ENCODE measurements at regions not wholly inside any gene's neighbourhood (a gene's known extent, or its start where the extent isn't known, plus 50 kb on each side); places are given as distances from the start of the nearest gene placed in this dataset.

DNA sequence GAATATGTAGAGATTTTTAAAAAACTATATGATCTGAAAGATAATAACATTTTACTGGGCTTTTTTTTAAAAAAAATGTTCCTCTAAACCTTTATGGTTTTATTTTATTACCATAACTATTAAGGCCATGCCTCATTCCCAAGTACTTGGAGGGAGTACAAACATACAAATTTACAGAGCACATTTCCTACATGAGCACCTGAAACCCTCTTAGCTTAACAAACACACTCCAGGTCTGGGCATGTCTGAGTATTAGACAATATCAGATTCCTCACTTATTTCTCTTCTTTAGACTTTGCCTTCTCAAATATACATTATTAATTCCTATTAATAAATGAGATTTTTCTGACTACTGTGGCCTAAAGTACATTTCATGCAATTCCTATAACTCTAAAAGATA, 319.2 kb downstream of the SLCO4C1 start:
- no peaks in the 10 kb centered on the region for H3K27me3 Mint-ChIP-seq (ENCODE audit: low read depth)
- H3K4me1 Mint-ChIP-seq = no peaks in the 10 kb centered on the region
- no peaks in the 10 kb centered on the region for H3K9me3 Mint-ChIP-seq
- TF ChIP-seq, protein P1, sequence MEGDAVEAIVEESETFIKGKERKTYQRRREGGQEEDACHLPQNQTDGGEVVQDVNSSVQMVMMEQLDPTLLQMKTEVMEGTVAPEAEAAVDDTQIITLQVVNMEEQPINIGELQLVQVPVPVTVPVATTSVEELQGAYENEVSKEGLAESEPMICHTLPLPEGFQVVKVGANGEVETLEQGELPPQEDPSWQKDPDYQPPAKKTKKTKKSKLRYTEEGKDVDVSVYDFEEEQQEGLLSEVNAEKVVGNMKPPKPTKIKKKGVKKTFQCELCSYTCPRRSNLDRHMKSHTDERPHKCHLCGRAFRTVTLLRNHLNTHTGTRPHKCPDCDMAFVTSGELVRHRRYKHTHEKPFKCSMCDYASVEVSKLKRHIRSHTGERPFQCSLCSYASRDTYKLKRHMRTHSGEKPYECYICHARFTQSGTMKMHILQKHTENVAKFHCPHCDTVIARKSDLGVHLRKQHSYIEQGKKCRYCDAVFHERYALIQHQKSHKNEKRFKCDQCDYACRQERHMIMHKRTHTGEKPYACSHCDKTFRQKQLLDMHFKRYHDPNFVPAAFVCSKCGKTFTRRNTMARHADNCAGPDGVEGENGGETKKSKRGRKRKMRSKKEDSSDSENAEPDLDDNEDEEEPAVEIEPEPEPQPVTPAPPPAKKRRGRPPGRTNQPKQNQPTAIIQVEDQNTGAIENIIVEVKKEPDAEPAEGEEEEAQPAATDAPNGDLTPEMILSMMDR (IDR thresholded peaks at IDR 0.05; ENCODE audit: unreplicated experiment in 3 of 3) = no peak
- no peak overlapping the region for H3K27ac Mint-ChIP-seq
- H3K36me3 Mint-ChIP-seq (ENCODE audit: low read depth) = no peaks in the 10 kb centered on the region
- no peak overlapping the region for H3K4me3 Mint-ChIP-seq

DNA sequence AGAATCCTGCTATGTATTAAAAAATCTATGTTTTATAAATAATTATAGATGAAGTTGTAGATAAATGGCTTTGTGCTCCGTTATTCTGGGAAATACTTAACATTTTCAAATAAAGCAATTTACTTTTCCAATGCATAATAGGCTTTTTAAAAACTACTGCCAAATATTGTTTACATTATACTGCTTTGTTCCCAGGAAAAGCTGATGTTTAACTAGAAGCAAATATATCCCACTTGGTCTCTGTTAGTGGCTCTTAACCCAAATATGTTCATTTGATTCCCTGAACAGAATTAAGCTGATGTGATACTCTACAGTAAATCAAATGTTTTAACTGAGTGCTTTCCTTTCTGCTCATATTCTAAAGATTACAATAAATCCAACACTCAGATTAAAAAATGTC, 326.3 kb downstream of the SLCO4C1 start:
- H3K4me3 Mint-ChIP-seq = no peak overlapping the region
- no peaks in the 10 kb centered on the region for H3K36me3 Mint-ChIP-seq (ENCODE audit: low read depth)
- TF ChIP-seq, protein P1 (IDR thresholded peaks at IDR 0.05; ENCODE audit: unreplicated experiment in 3 of 3) = no peak
- H3K27me3 Mint-ChIP-seq (ENCODE audit: low read depth) = no peaks in the 10 kb centered on the region
- H3K27ac Mint-ChIP-seq = no peak overlapping the region
- H3K4me1 Mint-ChIP-seq = no peaks in the 10 kb centered on the region
- H3K9me3 Mint-ChIP-seq = no peaks in the 10 kb centered on the region

DNA sequence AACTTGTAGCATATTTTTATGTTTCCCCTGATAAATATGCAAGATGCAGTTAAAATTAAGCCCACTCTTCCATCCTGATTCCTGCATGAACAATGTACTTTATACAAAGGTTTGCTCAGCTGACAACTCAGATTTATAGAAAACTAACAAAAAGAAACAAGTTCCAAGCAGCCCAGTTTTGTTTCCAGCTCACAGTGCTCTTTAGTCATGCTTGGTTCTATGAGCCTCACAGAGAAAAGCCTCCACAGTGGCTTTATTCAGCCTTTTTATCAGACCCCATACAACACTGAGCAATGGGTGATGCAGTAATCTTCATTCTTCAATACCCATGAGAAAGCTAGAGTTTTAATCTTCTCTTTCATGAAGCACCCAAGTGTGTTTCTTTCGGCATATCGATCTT, 329.6 kb downstream of the SLCO4C1 start:
- Mint-ChIP-seq H3K36me3 (ENCODE audit: low read depth) (no peaks in the 10 kb centered on the region), H3K27ac (no peak overlapping the region), H3K27me3 (ENCODE audit: low read depth) (no peaks in the 10 kb centered on the region), H3K4me3 (no peak overlapping the region), H3K9me3 (no peaks in the 10 kb centered on the region), H3K4me1 (no peaks in the 10 kb centered on the region)
- TF ChIP-seq, protein P1 (IDR thresholded peaks at IDR 0.05; ENCODE audit: unreplicated experiment in 3 of 3) = no peak

DNA sequence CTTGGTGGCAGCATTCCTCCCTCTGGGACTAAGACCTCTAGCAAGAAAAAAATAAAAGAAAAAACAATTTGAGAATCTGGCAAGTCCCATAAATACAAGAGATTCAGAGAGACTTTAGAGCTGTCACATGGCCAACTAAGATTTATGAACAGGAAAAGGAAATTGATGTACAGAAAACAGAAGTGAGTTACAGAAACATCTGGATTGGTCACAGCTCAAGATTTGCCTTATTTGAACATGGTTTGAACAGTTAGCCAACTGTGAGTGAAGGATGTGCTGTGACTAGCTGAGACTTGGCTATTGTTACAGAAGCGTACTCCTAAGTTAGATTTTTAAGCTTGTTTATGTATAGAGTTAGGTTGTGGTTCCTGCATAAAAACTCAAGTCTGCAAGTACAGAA, 340.2 kb downstream of the SLCO4C1 start:
- H3K36me3 Mint-ChIP-seq (ENCODE audit: low read depth) = no peaks in the 10 kb centered on the region
- no peak overlapping the region for H3K4me3 Mint-ChIP-seq
- no peaks in the 10 kb centered on the region for H3K9me3 Mint-ChIP-seq
- peaks cover 4% of the 10 kb centered on the region for H3K27me3 Mint-ChIP-seq (ENCODE audit: low read depth)
- H3K4me1 Mint-ChIP-seq = no peaks in the 10 kb centered on the region
- H3K27ac Mint-ChIP-seq = no peak overlapping the region
- TF ChIP-seq, protein P1 (IDR thresholded peaks at IDR 0.05; ENCODE audit: unreplicated experiment in 3 of 3) = no peak

DNA sequence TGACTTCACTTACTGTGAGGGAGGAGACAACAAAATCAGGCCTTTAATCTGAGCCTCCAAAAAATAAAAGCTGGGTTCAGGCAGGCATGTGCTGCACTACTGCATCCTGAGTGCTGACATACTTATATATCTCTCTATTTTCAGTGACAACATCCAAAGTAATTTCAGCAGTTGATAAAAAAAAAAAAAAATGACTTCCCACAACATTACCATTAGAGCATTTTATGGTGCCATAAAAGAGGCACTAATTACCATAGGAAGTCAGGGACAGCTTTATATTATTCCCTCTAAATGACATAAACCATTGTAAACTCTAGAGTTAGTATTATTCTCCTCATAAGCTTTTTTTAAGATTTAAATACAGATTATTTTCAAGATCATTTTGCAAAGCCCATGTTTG, 346.1 kb downstream of the SLCO4C1 start:
- Mint-ChIP-seq H3K36me3 (ENCODE audit: low read depth) (no peaks in the 10 kb centered on the region), H3K9me3 (no peaks in the 10 kb centered on the region), H3K27ac (no peak overlapping the region), H3K27me3 (ENCODE audit: low read depth) (peaks cover 4% of the 10 kb centered on the region), H3K4me3 (no peak overlapping the region), H3K4me1 (no peaks in the 10 kb centered on the region)
- TF ChIP-seq, protein P1 (IDR thresholded peaks at IDR 0.05; ENCODE audit: unreplicated experiment in 3 of 3) = no peak

DNA sequence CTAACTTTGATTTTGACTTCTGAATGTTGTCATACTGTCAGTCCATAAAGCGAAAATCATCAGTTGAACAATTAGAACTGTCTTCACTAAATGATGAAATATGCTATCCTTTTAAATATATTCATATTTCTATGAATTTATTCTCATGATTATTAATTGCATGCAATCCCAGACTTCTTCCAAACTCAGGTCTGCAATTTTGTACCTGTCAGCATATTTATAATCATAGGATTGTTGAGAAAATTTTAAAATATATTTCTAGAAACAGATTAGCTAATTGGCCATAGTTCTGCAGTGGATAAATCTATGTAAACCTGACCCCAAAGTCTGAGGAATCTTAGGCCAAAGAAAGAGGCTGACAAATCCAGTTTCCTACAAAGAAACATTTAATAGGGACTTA, 347.5 kb downstream of the SLCO4C1 start:
- H3K27ac Mint-ChIP-seq = no peak overlapping the region
- H3K9me3 Mint-ChIP-seq = no peaks in the 10 kb centered on the region
- no peaks in the 10 kb centered on the region for H3K27me3 Mint-ChIP-seq (ENCODE audit: low read depth)
- TF ChIP-seq, protein P1 (IDR thresholded peaks at IDR 0.05; ENCODE audit: unreplicated experiment in 3 of 3) = no peak
- H3K4me3 Mint-ChIP-seq = no peak overlapping the region
- H3K36me3 Mint-ChIP-seq (ENCODE audit: low read depth) = no peaks in the 10 kb centered on the region
- H3K4me1 Mint-ChIP-seq = no peaks in the 10 kb centered on the region
